Neural progenitor cell (in vitro differentiated cells): ENCODE measurements at regions not wholly inside any gene's neighbourhood (a gene's known extent, or its start where the extent isn't known, plus 50 kb on each side); places are given as distances from the start of the nearest gene placed in this dataset.

Experiments
- EZH2 ChIP-seq: fragments of 200-600 bp; sonication (generic); IDR thresholded peaks from 2 replicates; pipeline ENCODE4 v1.6.1; 2017; ENCODE audit warnings: antibody characterized with exemption, mild to moderate bottlenecking, moderate library complexity
- EZH2phosphoT487 ChIP-seq: fragments of 200-600 bp; sonication (generic); IDR thresholded peaks from 2 replicates; pipeline ENCODE4 v1.6.1; 2017; ENCODE audit warnings: antibody characterized with exemption
- TF ChIP-seq, protein P1 (sequence below): fragments of 200-600 bp; sonication (generic); IDR thresholded peaks from 2 replicates; pipeline ENCODE4 v1.5.1; 2017; ENCODE audit warnings: antibody characterized with exemption, mild to moderate bottlenecking

DNA sequence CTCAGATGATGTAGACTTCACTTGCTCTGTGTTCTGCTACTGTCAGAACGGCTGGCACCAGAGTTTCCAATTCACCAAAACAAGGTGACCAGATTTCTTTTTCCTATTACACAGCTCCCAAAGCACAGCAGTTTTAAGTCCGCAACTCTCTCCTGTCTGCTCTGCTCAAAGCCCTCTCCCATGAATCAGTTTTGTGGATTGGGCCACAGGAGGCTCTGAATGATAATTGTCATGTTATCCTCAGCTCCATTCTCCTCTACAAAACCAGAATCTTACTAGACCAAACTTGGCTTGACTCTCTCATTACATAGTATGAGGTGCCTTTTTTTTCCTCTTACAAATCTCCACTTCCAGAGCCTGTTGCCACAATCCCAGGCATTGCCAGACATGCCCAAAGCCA, 223.5 kb downstream of the SNX13 start:
- TF ChIP-seq, protein P1, sequence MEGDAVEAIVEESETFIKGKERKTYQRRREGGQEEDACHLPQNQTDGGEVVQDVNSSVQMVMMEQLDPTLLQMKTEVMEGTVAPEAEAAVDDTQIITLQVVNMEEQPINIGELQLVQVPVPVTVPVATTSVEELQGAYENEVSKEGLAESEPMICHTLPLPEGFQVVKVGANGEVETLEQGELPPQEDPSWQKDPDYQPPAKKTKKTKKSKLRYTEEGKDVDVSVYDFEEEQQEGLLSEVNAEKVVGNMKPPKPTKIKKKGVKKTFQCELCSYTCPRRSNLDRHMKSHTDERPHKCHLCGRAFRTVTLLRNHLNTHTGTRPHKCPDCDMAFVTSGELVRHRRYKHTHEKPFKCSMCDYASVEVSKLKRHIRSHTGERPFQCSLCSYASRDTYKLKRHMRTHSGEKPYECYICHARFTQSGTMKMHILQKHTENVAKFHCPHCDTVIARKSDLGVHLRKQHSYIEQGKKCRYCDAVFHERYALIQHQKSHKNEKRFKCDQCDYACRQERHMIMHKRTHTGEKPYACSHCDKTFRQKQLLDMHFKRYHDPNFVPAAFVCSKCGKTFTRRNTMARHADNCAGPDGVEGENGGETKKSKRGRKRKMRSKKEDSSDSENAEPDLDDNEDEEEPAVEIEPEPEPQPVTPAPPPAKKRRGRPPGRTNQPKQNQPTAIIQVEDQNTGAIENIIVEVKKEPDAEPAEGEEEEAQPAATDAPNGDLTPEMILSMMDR = no peak
- TF ChIP-seq EZH2 (no peak), EZH2phosphoT487 (no peak)
